ENCODE measurements at regions not wholly inside any gene's neighbourhood (a gene's known extent, or its start where the extent isn't known, plus 50 kb on each side); places are given as distances from the start of the nearest gene placed in this dataset.

GRCh38 chr2:8138923-8139667, 542.8 kb upstream of the ID2 start (continued):
- no peak for TF ChIP-seq MYC (IDR thresholded peaks at IDR 0.05; ENCODE audit: borderline replicate concordance, low read length)
- TF ChIP-seq CBX8 (IDR thresholded peaks at IDR 0.05): no peak
- no peak for TF ChIP-seq ZSCAN20 (CRISPR knock-in tag; IDR thresholded peaks at IDR 0.05)
- no peak for TF ChIP-seq RCOR1 (IDR thresholded peaks at IDR 0.05; ENCODE audit: low read depth, low read length)
- no peak for TF ChIP-seq ZFP36 (IDR thresholded peaks at IDR 0.05; ENCODE audit: borderline replicate concordance, partially characterized antibody)

GRCh38 chr2:8139668-8140200, 542.1 kb upstream of the ID2 start:
- ChIA-PET POLR2A (no interaction called here), CTCF (interaction anchor here (0.6 kb wide), 1 partner anchor 97 kb away, joined by 3 read pairs; no protein-coding TSS in a partner anchor)
- TF ChIP-seq ZC3H11A (IDR thresholded peaks at IDR 0.05) (no peak), PHF8 (IDR thresholded peaks at IDR 0.05; ENCODE audit: borderline replicate concordance, low read depth) (no peak), SREBF2 (IDR thresholded peaks at IDR 0.05) (no peak), CBX2 (IDR thresholded peaks at IDR 0.05; ENCODE audit: borderline replicate concordance, low read depth) (no peak), HOXB5 (CRISPR knock-in tag; IDR thresholded peaks at IDR 0.05) (no peak), ZSCAN20 (CRISPR knock-in tag; IDR thresholded peaks at IDR 0.05) (no peak), HOXB13 (CRISPR knock-in tag; IDR thresholded peaks at IDR 0.05; ENCODE audit: low read depth) (no peak), RARB (CRISPR knock-in tag; IDR thresholded peaks at IDR 0.05) (no peak), JUNB (IDR thresholded peaks at IDR 0.05) (no peak), NR3C1 (IDR thresholded peaks at IDR 0.05) (no peak), E2F6 (IDR thresholded peaks at IDR 0.05; ENCODE audit: borderline replicate concordance, low read depth) (no peak), EHF (CRISPR knock-in tag; IDR thresholded peaks at IDR 0.05) (no peak), FOXS1 (CRISPR knock-in tag; IDR thresholded peaks at IDR 0.05) (no peak)
- TF ChIP-seq, protein P1, sequence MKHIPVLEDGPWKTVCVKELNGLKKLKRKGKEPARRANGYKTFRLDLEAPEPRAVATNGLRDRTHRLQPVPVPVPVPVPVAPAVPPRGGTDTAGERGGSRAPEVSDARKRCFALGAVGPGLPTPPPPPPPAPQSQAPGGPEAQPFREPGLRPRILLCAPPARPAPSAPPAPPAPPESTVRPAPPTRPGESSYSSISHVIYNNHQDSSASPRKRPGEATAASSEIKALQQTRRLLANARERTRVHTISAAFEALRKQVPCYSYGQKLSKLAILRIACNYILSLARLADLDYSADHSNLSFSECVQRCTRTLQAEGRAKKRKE (CRISPR knock-in tag; IDR thresholded peaks at IDR 0.05; ENCODE audit: low read depth): no peak
- WGBS (ENCODE audit: missing lambda C conversion rate): 60% methylated on average over 2 of the region's 2 CpGs
- no peak overlapping the region for H3K4me2 ChIP-seq
- no peak overlapping the region for H3K4me3 ChIP-seq
- FAIRE-seq (no peak), ATAC-seq (no peak), DNase-seq (ENCODE audit: low read depth in 1 of 2, low spot score in 1 of 2) (no peak)
- H3K9me3 ChIP-seq: 0 out of 3 replicates have a peak, but pooled peaks cover 4% of the 10 kb centered on the region
- no peak overlapping the region for H3K27ac ChIP-seq
- no peaks in the 10 kb centered on the region for H3K4me1 ChIP-seq

DNA sequence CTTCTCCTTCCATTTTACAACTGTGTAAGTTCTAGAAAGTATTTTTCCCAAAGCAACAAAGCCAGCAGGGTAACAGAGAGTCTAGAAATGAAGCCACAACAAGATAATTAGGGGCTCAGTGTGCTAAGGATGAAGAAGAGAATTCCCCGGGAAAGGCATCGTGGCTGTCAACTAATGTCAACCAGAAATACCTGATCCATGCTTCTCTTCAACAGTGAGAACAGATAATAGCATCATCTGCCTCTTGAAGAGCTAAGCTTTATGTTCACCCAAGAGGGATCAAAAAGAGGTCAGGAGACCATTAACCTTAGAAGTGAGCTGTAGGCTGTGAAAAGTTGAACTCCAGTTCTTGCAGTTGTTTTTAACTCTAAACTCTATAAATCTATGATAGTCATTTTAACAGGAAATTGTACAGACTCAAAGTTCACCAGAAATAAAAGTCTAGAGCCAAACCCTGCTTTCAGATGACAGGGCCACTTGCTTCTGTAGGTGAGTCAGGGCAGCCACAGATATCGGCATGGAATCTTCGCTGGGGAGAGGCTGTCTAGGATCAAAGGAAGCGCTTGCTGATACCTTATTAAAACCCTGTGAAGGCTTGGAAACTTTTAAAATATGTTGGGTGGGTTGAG, 540.7 kb upstream of the ID2 start:
- H3K4me3 ChIP-seq: no peak overlapping the region
- H3K4me2 ChIP-seq: no peak overlapping the region
- WGBS (ENCODE audit: missing lambda C conversion rate): 62% methylated on average over 5 of the region's 5 CpGs
- DNase-seq (ENCODE audit: low read depth in 1 of 2, low spot score in 1 of 2) (no peak), FAIRE-seq (no peak), ATAC-seq (no peak)
- no peak overlapping the region for H3K27ac ChIP-seq
- no peaks in the 10 kb centered on the region for H3K4me1 ChIP-seq
- TF ChIP-seq NR3C1 (IDR thresholded peaks at IDR 0.05): no peak
- TF ChIP-seq HOXB5 (CRISPR knock-in tag; IDR thresholded peaks at IDR 0.05): no peak
- no peak for TF ChIP-seq MYC (IDR thresholded peaks at IDR 0.05; ENCODE audit: borderline replicate concordance, low read length)
- no peak for TF ChIP-seq MAZ (IDR thresholded peaks at IDR 0.05; ENCODE audit: borderline replicate concordance, low read depth, low read length)
- TF ChIP-seq, protein P2, sequence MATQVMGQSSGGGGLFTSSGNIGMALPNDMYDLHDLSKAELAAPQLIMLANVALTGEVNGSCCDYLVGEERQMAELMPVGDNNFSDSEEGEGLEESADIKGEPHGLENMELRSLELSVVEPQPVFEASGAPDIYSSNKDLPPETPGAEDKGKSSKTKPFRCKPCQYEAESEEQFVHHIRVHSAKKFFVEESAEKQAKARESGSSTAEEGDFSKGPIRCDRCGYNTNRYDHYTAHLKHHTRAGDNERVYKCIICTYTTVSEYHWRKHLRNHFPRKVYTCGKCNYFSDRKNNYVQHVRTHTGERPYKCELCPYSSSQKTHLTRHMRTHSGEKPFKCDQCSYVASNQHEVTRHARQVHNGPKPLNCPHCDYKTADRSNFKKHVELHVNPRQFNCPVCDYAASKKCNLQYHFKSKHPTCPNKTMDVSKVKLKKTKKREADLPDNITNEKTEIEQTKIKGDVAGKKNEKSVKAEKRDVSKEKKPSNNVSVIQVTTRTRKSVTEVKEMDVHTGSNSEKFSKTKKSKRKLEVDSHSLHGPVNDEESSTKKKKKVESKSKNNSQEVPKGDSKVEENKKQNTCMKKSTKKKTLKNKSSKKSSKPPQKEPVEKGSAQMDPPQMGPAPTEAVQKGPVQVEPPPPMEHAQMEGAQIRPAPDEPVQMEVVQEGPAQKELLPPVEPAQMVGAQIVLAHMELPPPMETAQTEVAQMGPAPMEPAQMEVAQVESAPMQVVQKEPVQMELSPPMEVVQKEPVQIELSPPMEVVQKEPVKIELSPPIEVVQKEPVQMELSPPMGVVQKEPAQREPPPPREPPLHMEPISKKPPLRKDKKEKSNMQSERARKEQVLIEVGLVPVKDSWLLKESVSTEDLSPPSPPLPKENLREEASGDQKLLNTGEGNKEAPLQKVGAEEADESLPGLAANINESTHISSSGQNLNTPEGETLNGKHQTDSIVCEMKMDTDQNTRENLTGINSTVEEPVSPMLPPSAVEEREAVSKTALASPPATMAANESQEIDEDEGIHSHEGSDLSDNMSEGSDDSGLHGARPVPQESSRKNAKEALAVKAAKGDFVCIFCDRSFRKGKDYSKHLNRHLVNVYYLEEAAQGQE (IDR thresholded peaks at IDR 0.05): no peak
- no peak for TF ChIP-seq GATA3 (IDR thresholded peaks at IDR 0.05; ENCODE audit: borderline replicate concordance)
- TF ChIP-seq JUN (IDR thresholded peaks at IDR 0.05): no peak
- no peak for TF ChIP-seq ZC3H11A (IDR thresholded peaks at IDR 0.05)
- TF ChIP-seq ZNF302 (CRISPR knock-in tag; IDR thresholded peaks at IDR 0.05): no peak
- no peak for TF ChIP-seq RCOR1 (IDR thresholded peaks at IDR 0.05; ENCODE audit: low read depth, low read length)
- no peak for TF ChIP-seq EHF (CRISPR knock-in tag; IDR thresholded peaks at IDR 0.05)
- no peak for TF ChIP-seq RFX5 (IDR thresholded peaks at IDR 0.05)
- no peak for TF ChIP-seq KDM5A (IDR thresholded peaks at IDR 0.05)
- TF ChIP-seq SMC3 (IDR thresholded peaks at IDR 0.05): no peak
- TF ChIP-seq RNF2 (IDR thresholded peaks at IDR 0.05; ENCODE audit: borderline replicate concordance, low read depth): no peak
- TF ChIP-seq PHF8 (IDR thresholded peaks at IDR 0.05; ENCODE audit: borderline replicate concordance, low read depth): no peak
- ChIA-PET CTCF (interaction anchor here (0.9 kb wide), 1 partner anchor 19 kb away, joined by 4 read pairs; no protein-coding TSS in a partner anchor), POLR2A (no interaction called here)
- 0 out of 3 replicates have a peak, but pooled peaks cover 4% of the 10 kb centered on the region for H3K9me3 ChIP-seq
